HG03196 (cell line): ENCODE measurements at regions not wholly inside any gene's neighbourhood (a gene's known extent, or its start where the extent isn't known, plus 50 kb on each side); places are given as distances from the start of the nearest gene placed in this dataset.

ENCODE experiments used
- ATAC-seq: cut with Tn5 transposase; IDR thresholded peaks from one replicate; pipeline ENCODE4 v1.9.1; 2021; ENCODE audit not compliant: unreplicated experiment

- ATAC-seq = no peak
These were observed 69.0 kb upstream of the CDH8 start for GRCh38 chr16:62105244-62105643.

GRCh38 chr16:62102588-62102987, 66.3 kb upstream of the CDH8 start:
- ATAC-seq = no peak

GRCh38 chr16:62100651-62101050, 64.4 kb upstream of the CDH8 start:
- no peak for ATAC-seq

GRCh38 chr16:62089715-62090114, 53.5 kb upstream of the CDH8 start:
- ATAC-seq = no peak

GRCh38 chr16:62088731-62089410, 52.6 kb upstream of the CDH8 start:
- ATAC-seq = no peak
